ENCODE measurements at regions not wholly inside any gene's neighbourhood (a gene's known extent, or its start where the extent isn't known, plus 50 kb on each side); places are given as distances from the start of the nearest gene placed in this dataset.
A peak's percentile ranks its signal among the peaks of the same experiment; 100 is the strongest.

- DNase-seq, result no peak
Observed at GRCh38 chr3:71887256-71887655, 102.3 kb upstream of the PROK2 start.

- no peak for DNase-seq
Observed at GRCh38 chr3:71885006-71885405, 100.1 kb upstream of the PROK2 start.

GRCh38 chr3:71881732-71882131 is 96.8 kb upstream of the PROK2 start:
- no peak for DNase-seq

- DNase-seq, result no peak
Observed at GRCh38 chr3:71881041-71881440, 96.1 kb upstream of the PROK2 start.

GRCh38 chr3:71879089-71879488 is 94.1 kb upstream of the PROK2 start:
- DNase-seq, result no peak

GRCh38 chr3:71876135-71877105 is 91.5 kb upstream of the PROK2 start:
- DNase-seq, result no peak

- DNase-seq, result peak; percentile 89 to 91
Observed at GRCh38 chr3:71875461-71875947, 90.6 kb upstream of the PROK2 start.

- peak; percentile 31 to 35 for DNase-seq
Observed at GRCh38 chr3:71874618-71875017, 89.7 kb upstream of the PROK2 start.

- no peak for DNase-seq
Observed at GRCh38 chr3:71873093-71873611, 88.2 kb upstream of the PROK2 start.

- DNase-seq, result no peak
Observed at GRCh38 chr3:71872256-71872655, 87.3 kb upstream of the PROK2 start.

GRCh38 chr3:71870966-71871512 is 86.1 kb upstream of the PROK2 start:
- no peak for DNase-seq

- no peak for DNase-seq
Observed at GRCh38 chr3:71868876-71869275, 83.9 kb upstream of the PROK2 start.

GRCh38 chr3:71865727-71866126 is 80.8 kb upstream of the PROK2 start:
- DNase-seq, result no peak

GRCh38 chr3:71863563-71864190 is 78.7 kb upstream of the PROK2 start:
- no peak for DNase-seq

- no peak for DNase-seq
Observed at GRCh38 chr3:71862371-71863140, 77.6 kb upstream of the PROK2 start.

GRCh38 chr3:71859123-71859519 is 74.2 kb upstream of the PROK2 start:
- DNase-seq, result no peak

GRCh38 chr3:71858503-71859122 is 73.7 kb upstream of the PROK2 start:
- no peak for DNase-seq

- DNase-seq, result no peak
Observed at GRCh38 chr3:71857956-71858355, 73.0 kb upstream of the PROK2 start.

- no peak for DNase-seq
Observed at GRCh38 chr3:71854706-71855105, 69.8 kb upstream of the PROK2 start.

- no peak for DNase-seq
Observed at GRCh38 chr3:71854096-71854495, 69.1 kb upstream of the PROK2 start.

GRCh38 chr3:71851878-71852277 is 66.9 kb upstream of the PROK2 start:
- no peak for DNase-seq

- DNase-seq, result no peak
Observed at GRCh38 chr3:71850654-71851053, 65.7 kb upstream of the PROK2 start.

Measured in activated T-cell treated with anti-CD3 and anti-CD28 coated beads, Interleukin-2, amount 50 U/mL, for 48 hours (primary cell).